Natural killer cell (primary cell): ENCODE measurements at regions not wholly inside any gene's neighbourhood (a gene's known extent, or its start where the extent isn't known, plus 50 kb on each side); places are given as distances from the start of the nearest gene placed in this dataset.
"Not testable (repeated sequence)": the region's sequence is repeated elsewhere in the genome, so short reads cannot be mapped to it uniquely, and the experiment has no call there.

ENCODE experiments used
- ATAC-seq, 3 donors: fragments of 150-1000 bp in 2 of 3; fragments of 200-7000 bp in 1 of 3; cut with Tn5 transposase; 1 replicate in 1 of 3; 2 replicates in 2 of 3; pipeline ENCODE4 v1.10.0; 2021; ENCODE audit warnings: mild to moderate bottlenecking in 2 of 3, moderate library complexity in 2 of 3
- DNase-seq, 2 donors: peaks; one replicate each; pipeline versions ENCODE4 v3.0.0 to v3.0.0-alpha.2; 2013 to 2021; ENCODE audit warnings: mixed read lengths in 1 of 2
- H3K27ac ChIP-seq: one replicate; pipeline ENCODE4 v1.5.1; 2013; ENCODE audit warnings: mild to moderate bottlenecking, low read length
- H3K27me3 ChIP-seq: one replicate; pipeline ENCODE4 v1.6.1; 2013; ENCODE audit warnings: low read length; ENCODE audit not compliant: control insufficient read depth, insufficient read depth
- H3K36me3 ChIP-seq: one replicate; pipeline ENCODE4 v1.6.1; 2013; ENCODE audit warnings: low read length; ENCODE audit not compliant: control insufficient read depth, insufficient read depth
- H3K4me1 ChIP-seq: one replicate; pipeline ENCODE4 v1.6.1; 2013; ENCODE audit warnings: low read length; ENCODE audit not compliant: control insufficient read depth, insufficient read depth
- H3K4me3 ChIP-seq: one replicate; pipeline ENCODE4 v1.5.1; 2013; ENCODE audit warnings: low read length
- H3K9me3 ChIP-seq: one replicate; pipeline ENCODE4 v1.6.1; 2013; ENCODE audit warnings: low read length; ENCODE audit not compliant: control insufficient read depth, insufficient read depth
- H3K27ac Mint-ChIP-seq, 2 donors: one replicate each; pipeline ENCODE4 v1.8.0; 2022; ENCODE audit warnings: mild to moderate bottlenecking in 2 of 2, mixed read lengths in 2 of 2, moderate library complexity in 1 of 2
- H3K27me3 Mint-ChIP-seq, 2 donors: one replicate each; pipeline ENCODE4 v1.8.0; 2022; ENCODE audit warnings: low read depth in 2 of 2, mixed read lengths in 2 of 2
- H3K36me3 Mint-ChIP-seq: one replicate; pipeline ENCODE4 v1.8.0; 2022; ENCODE audit warnings: mixed read lengths
- H3K4me1 Mint-ChIP-seq, 2 donors: one replicate each; pipeline ENCODE4 v1.8.0; 2022; ENCODE audit warnings: mixed read lengths in 2 of 2
- H3K4me3 Mint-ChIP-seq: one replicate; pipeline ENCODE4 v1.8.0; 2022; ENCODE audit warnings: mild to moderate bottlenecking, moderate library complexity, mixed read lengths
- H3K9me3 Mint-ChIP-seq, 2 donors: one replicate each; pipeline ENCODE4 v1.8.0; 2022; ENCODE audit warnings: mixed read lengths in 2 of 2
- WGBS: methylation state at CpG from one replicate; pipeline ENCODE4 v1.1.7; 2013; ENCODE audit warnings: missing lambda C conversion rate; ENCODE audit not compliant: insufficient coverage; 5-methylcytosine and 5-hydroxymethylcytosine counted together
- intact Hi-C: fragments of 100-400 bp; cut with micrococcal nuclease; formaldehyde crosslinking; loops from one replicate; pipeline ENCODE4 v1.14.2; 2022

DNA sequence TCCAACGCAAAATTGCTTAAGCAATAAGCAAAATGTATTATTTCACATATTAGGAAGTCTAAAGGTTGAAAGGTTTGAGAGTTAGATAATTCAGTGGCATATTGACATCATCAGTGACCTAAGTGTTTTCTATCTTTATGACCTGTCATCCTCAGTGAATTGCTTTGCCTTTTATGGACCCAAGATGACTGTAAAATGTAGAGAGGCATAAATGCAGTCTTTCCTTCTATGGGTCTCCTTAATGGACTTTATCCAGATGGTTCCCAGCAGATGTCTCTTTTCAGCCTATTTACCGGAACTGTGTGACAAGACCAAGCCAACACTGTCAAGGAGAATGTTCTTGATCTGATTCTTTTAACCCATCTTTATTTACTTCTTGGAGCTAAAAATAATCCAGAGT is 615.8 kb downstream of the TTLL7 start:
- H3K27ac Mint-ChIP-seq, H3K4me3 ChIP-seq, H3K36me3 ChIP-seq, H3K27me3 ChIP-seq, H3K4me1 ChIP-seq, H3K4me3 Mint-ChIP-seq, H3K4me1 Mint-ChIP-seq, intact Hi-C loops, ATAC-seq, H3K9me3 ChIP-seq, H3K27ac ChIP-seq, H3K27me3 Mint-ChIP-seq, H3K36me3 Mint-ChIP-seq, DNase-seq: not testable (repeated sequence)
- H3K9me3 Mint-ChIP-seq = peaks cover 2 to 14% of the 10 kb centered on the region in 2 donors
- WGBS = no CpG with 5 or more reads among the region's 2 CpGs

DNA sequence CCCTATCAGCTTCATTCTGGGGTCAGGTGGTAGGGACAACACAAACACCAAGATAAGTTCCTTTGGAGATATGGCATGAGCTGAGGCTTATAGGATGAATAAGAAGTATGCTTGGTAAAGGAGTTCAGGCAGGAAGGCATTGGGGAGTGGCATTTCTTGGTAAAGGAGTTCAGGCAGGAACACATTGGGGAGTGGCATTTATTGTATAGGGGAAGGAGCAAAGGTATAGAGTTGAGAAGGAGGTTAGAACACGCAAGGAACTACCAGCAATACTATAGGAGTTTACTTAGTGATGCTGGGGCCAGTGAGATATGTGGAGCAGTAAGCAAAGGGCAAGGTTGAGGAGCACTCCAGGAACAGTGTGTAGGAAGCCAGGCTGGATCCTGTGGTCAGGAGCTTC is 625.9 kb downstream of the TTLL7 start:
- WGBS = 85% methylated on average over 1 of the region's 1 CpG
- not testable (repeated sequence) for H3K27me3 Mint-ChIP-seq

DNA sequence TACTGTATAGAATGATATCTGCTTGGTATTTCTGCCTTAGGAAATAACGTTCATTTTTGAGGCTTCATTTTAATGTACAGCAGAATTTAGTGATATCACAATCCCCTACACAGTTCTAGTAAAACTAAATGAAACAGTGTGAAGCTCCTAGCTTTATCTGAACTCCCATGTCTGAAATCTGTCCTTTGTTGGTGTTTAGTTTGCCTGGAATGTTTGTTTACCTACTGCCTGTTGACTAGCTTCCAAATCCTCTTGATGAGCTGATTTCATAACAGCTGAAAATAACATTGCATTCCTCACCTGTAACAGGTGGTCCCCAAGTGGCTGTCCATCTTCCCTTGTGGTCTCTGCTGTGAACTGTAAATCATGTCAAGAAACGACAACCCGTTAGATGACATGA is 629.1 kb downstream of the TTLL7 start:
- H3K27me3 ChIP-seq, H3K27me3 Mint-ChIP-seq, ATAC-seq, DNase-seq, intact Hi-C loops, H3K4me3 ChIP-seq, H3K36me3 Mint-ChIP-seq, H3K36me3 ChIP-seq, H3K27ac Mint-ChIP-seq, H3K27ac ChIP-seq, H3K9me3 ChIP-seq, H3K4me3 Mint-ChIP-seq, H3K4me1 Mint-ChIP-seq, H3K4me1 ChIP-seq: not testable (repeated sequence)
- WGBS = 20% methylated on average over 2 of the region's 3 CpGs
- peaks cover 9 to 14% of the 10 kb centered on the region in 2 donors for H3K9me3 Mint-ChIP-seq

More for the DNA sequence above, 625.9 kb downstream of the TTLL7 start:
- intact Hi-C loops, H3K36me3 ChIP-seq, H3K27ac ChIP-seq, ATAC-seq, H3K27ac Mint-ChIP-seq, H3K4me1 ChIP-seq, H3K36me3 Mint-ChIP-seq, H3K27me3 ChIP-seq, DNase-seq, H3K4me3 ChIP-seq, H3K4me1 Mint-ChIP-seq, H3K9me3 ChIP-seq, H3K4me3 Mint-ChIP-seq: not testable (repeated sequence)
- H3K9me3 Mint-ChIP-seq = peaks cover 9 to 11% of the 10 kb centered on the region in 2 donors

DNA sequence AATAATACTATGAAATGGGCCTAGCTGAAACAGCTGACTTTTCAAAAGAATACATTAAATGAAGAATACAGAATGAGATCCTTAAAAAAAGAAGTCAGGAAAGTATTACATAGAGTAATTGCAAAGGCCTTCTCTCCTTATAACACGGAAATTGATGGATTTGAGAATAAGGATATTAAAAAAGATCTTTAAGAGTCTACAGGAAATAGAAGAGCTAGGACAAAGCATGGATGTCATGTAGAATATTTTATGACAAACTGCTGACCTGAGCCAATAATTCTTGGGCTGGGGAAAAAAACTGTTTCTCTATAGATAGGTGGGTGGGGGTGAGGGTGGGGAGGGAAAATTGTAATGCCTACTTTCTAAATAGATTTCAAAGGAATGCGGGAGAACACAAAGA is 633.6 kb downstream of the TTLL7 start:
- H3K27ac Mint-ChIP-seq, H3K27me3 Mint-ChIP-seq, H3K4me1 ChIP-seq, ATAC-seq, H3K4me3 Mint-ChIP-seq, H3K27me3 ChIP-seq, H3K4me1 Mint-ChIP-seq, H3K27ac ChIP-seq, DNase-seq, H3K9me3 ChIP-seq, intact Hi-C loops, H3K4me3 ChIP-seq, H3K9me3 Mint-ChIP-seq, H3K36me3 Mint-ChIP-seq, H3K36me3 ChIP-seq: not testable (repeated sequence)
- 100% methylated on average over 1 of the region's 2 CpGs for WGBS

DNA sequence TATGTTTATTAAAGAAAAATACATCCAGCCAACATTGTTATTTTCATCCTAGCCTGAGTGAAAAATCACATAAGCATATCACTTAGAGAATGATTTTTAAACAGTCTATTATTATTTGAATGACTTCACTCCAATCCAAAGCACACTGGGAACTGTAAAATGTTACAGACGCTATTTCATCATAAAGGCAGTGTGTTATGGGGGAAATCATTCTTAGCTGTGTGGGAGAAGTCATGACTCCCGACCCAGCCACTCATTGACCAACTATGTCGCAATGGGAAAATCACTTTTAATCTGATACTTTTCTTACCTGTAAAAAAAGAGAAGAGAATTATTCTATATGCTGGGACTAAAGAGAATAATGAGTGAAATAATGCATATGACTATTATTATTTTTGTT is 653.6 kb downstream of the TTLL7 start:
- H3K4me1 Mint-ChIP-seq, DNase-seq, intact Hi-C loops, H3K36me3 ChIP-seq, H3K9me3 Mint-ChIP-seq, H3K4me1 ChIP-seq, ATAC-seq, H3K9me3 ChIP-seq, H3K27me3 ChIP-seq, H3K27ac Mint-ChIP-seq, H3K27ac ChIP-seq, H3K4me3 Mint-ChIP-seq, H3K27me3 Mint-ChIP-seq, H3K4me3 ChIP-seq, H3K36me3 Mint-ChIP-seq: not testable (repeated sequence)
- WGBS = no CpG with 5 or more reads among the region's 3 CpGs

DNA sequence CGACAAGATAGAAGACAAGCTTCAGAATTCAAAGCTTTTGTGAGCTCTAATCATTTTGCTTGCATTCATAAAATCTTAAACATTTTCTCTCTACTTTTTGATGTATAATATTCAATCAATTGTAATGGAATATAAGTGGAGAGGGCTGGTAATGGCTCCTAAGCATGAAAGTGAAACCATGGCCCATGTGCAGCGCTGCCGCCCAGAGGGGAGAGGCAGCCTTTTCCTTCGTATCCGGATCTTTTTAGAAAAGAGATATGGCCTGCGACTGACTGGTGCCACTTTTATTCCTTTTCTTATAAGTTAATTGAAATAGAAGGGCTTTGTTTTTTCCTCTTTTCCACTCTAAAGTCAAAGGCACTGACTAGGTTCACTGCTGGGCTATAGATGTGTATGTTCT is 655.2 kb downstream of the TTLL7 start:
- intact Hi-C loops, H3K4me1 ChIP-seq, DNase-seq, H3K4me1 Mint-ChIP-seq, H3K27me3 ChIP-seq, ATAC-seq, H3K27me3 Mint-ChIP-seq, H3K9me3 Mint-ChIP-seq, H3K27ac Mint-ChIP-seq, H3K4me3 ChIP-seq, H3K4me3 Mint-ChIP-seq, H3K9me3 ChIP-seq, H3K36me3 ChIP-seq, H3K27ac ChIP-seq, H3K36me3 Mint-ChIP-seq: not testable (repeated sequence)
- 70% methylated on average over 1 of the region's 6 CpGs for WGBS

DNA sequence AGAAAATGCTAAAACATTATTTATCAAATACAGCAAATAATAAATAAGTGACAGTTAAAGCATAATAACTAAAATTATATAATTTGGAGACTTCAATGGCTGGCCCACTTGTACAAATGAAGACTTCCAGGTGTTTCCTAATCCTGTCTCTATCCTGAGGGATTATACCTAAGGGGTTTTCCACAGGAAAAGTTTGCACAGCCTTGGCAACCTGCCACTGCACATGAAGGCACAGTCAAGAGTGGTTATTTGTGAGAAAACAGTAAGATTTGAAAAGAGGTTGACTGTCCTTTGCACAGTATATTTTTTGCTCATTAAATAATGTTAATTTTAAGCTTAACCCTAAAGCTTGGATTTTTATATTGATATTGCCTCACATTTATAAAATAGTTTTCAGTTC is 655.9 kb downstream of the TTLL7 start:
- intact Hi-C loops, H3K4me3 Mint-ChIP-seq, H3K4me1 Mint-ChIP-seq, H3K36me3 ChIP-seq, ATAC-seq, H3K27me3 ChIP-seq, H3K36me3 Mint-ChIP-seq, DNase-seq, H3K4me1 ChIP-seq, H3K27me3 Mint-ChIP-seq, H3K9me3 Mint-ChIP-seq, H3K9me3 ChIP-seq, H3K4me3 ChIP-seq, H3K27ac Mint-ChIP-seq, H3K27ac ChIP-seq: not testable (repeated sequence)

DNA sequence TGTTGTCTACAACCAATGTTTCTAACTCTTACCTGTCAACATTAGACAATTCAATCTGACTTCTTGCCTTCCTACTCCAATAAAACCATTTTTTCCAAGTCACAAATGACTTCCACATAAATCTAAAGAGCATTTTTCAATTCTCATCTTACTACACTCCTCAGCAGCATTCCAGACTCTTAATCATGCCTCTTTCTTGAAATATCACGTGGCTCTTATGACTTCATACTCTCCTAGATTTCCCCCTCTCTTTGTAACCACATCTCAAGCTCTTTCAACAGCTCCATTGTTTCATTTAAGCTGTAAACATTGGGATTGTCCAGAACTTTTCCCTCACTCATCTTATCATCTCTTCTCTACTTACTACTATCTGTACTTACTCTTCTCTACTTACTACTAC is 666.6 kb downstream of the TTLL7 start:
- H3K36me3 ChIP-seq, H3K27ac Mint-ChIP-seq, H3K4me1 ChIP-seq, H3K27ac ChIP-seq, H3K36me3 Mint-ChIP-seq, H3K4me1 Mint-ChIP-seq, H3K4me3 Mint-ChIP-seq, H3K9me3 ChIP-seq, DNase-seq, H3K27me3 ChIP-seq, H3K4me3 ChIP-seq, H3K27me3 Mint-ChIP-seq, ATAC-seq, intact Hi-C loops: not testable (repeated sequence)
- no CpG with 5 or more reads among the region's 1 CpG for WGBS
- peaks cover 8 to 14% of the 10 kb centered on the region in 2 donors for H3K9me3 Mint-ChIP-seq
